Vagina (tissue), 2 donors: ENCODE measurements at regions not wholly inside any gene's neighbourhood (a gene's known extent, or its start where the extent isn't known, plus 50 kb on each side); places are given as distances from the start of the nearest gene placed in this dataset.

Experiments used
- CTCF ChIP-seq, 3 experiments: fragments of 450-650 bp in 2 of 3; fragments of 200-600 bp in 1 of 3; sonication (generic) in 1 of 3; IDR thresholded peaks; one replicate each; pipeline ENCODE4 v1.5.1; 2017 to 2019; ENCODE audit warnings: antibody characterized with exemption in 3 of 3, mild to moderate bottlenecking in 2 of 3, moderate library complexity in 2 of 3
- POLR2AphosphoS5 ChIP-seq, 2 donors: sonication (generic); formaldehyde crosslinking; IDR thresholded peaks; one replicate each; pipeline ENCODE4 v1.9.0; 2017; ENCODE audit warnings: antibody characterized with exemption in 2 of 2, mild to moderate bottlenecking in 2 of 2, low read depth in 1 of 2; ENCODE audit not compliant: insufficient read depth in 1 of 2

GRCh38 chr16:60776281-60776680 is 1260.0 kb downstream of the CDH8 start:
- no peak for TF ChIP-seq POLR2AphosphoS5 (IDR thresholded peaks at IDR 0.05; ENCODE audit: insufficient read depth in 1 of 2, low read depth in 1 of 2)
- TF ChIP-seq CTCF (IDR thresholded peaks at IDR 0.05): no peak
